GM19452 (cell line): ENCODE measurements at regions not wholly inside any gene's neighbourhood (a gene's known extent, or its start where the extent isn't known, plus 50 kb on each side); places are given as distances from the start of the nearest gene placed in this dataset.

Experiments used
- ATAC-seq: cut with Tn5 transposase; IDR thresholded peaks from one replicate; pipeline ENCODE4 v1.9.1; 2021; ENCODE audit not compliant: unreplicated experiment

- no peak for ATAC-seq
These were observed 52.1 kb upstream of the FAM169A start for GRCh38 chr5:74918232-74918669.

DNA sequence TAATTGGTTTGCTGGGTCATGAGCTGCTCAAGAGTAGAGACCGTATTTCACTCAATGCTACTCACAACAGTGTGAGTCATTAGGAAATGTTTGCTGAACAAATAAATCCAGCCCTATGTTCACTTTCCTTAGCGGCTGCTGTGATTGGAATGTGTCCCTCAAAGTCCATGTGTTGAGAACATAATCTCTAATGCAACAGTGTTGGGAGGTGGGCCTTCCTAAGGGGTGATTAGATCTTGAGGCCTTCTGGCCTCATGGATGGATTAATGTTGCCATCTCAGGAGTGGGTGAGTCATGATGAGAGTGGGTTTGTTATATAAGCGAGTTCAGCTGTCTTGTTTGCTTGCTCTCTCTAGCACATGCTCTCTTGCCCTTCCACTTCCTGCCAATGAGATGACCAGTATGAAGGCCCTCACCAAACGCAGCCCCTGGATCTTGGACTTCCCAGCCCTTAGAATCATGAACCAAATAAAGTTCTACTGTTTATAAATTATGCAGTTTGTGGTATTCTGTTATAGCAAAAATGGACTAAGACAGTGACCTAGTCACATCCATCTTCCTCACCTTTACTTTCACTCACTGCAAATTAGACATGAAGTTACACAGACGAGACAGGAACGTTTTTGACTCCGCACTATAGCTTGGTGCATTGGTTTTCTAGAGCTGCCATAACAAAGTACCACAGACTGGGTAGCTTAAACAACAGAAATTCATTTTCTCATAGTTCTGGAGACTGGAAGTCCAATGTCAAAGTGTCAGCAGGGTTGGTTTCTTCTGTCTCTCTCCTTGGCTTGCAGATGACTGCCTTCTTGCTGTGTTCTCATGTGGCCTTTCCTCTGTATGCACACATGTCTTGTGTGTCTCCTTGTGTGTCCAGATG is 50.9 kb upstream of the FAM169A start:
- no peak for ATAC-seq
